ENCODE measurements at regions not wholly inside any gene's neighbourhood (a gene's known extent, or its start where the extent isn't known, plus 50 kb on each side); places are given as distances from the start of the nearest gene placed in this dataset.

DNA sequence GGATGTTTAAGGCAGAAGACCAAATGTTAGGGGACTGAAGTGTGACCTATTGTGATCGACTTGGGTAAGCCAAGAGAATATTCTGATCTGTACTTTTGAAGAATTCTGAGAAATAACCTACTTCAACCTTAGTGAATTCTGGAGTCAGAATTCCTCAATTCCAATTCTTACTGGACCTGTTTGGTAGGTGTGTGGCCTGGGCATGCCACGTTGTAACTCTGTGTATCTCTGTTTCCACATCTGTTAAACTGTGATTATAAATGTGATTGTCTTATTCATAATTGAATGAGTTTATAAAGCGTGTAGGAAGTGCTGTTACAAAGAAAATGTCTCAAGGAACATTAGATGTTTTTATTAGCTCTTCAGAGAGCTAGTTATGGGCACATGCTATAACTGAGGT lies 64.5 kb downstream of the TUSC1 start:
- intact Hi-C loops (cut with DNase I; ENCODE audit: low total_unique reads) (no loop called here), in situ Hi-C loops (cut with MboI; ENCODE audit: low sequenced_read_pairs in 4 of 4) (no loop called here)
- Histone ChIP-seq H3K9me3 (no peaks in the 10 kb centered on the region), H3K4me1 (no peaks in the 10 kb centered on the region), H3K4me3 (no peak overlapping the region), H3K36me3 (no peaks in the 10 kb centered on the region), H3K27ac (no peak overlapping the region), H3K27me3 (no peaks in the 10 kb centered on the region)
- ATAC-seq (no peak), DNase-seq (no peak)
- TF ChIP-seq, protein P1, sequence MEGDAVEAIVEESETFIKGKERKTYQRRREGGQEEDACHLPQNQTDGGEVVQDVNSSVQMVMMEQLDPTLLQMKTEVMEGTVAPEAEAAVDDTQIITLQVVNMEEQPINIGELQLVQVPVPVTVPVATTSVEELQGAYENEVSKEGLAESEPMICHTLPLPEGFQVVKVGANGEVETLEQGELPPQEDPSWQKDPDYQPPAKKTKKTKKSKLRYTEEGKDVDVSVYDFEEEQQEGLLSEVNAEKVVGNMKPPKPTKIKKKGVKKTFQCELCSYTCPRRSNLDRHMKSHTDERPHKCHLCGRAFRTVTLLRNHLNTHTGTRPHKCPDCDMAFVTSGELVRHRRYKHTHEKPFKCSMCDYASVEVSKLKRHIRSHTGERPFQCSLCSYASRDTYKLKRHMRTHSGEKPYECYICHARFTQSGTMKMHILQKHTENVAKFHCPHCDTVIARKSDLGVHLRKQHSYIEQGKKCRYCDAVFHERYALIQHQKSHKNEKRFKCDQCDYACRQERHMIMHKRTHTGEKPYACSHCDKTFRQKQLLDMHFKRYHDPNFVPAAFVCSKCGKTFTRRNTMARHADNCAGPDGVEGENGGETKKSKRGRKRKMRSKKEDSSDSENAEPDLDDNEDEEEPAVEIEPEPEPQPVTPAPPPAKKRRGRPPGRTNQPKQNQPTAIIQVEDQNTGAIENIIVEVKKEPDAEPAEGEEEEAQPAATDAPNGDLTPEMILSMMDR (IDR thresholded peaks at IDR 0.05 in 4 of 5, conservative IDR thresholded peaks at IDR 0.05 in 1 of 5): no peak
- no peak for TF ChIP-seq POLR2A (IDR thresholded peaks at IDR 0.05)

DNA sequence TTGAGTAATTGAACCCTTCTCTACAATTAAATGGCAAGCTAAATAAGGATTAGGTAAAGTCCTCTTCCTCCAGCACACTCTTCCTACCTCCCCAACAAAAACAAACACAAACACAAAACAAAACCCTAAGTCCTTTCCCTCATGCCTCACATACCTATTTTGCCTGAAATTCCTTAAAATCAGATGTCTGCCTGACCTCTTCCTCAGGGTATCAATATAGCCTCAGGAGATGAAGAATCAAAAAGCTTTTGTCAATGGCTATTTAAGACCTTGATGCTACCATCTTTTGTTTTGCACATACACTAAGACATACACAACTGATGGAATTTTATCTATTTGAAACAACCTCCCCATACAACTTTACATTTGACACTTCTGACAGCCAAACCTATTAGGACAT lies 75.1 kb downstream of the TUSC1 start:
- Histone ChIP-seq H3K4me1 (no peaks in the 10 kb centered on the region), H3K27ac (no peak overlapping the region), H3K27me3 (no peaks in the 10 kb centered on the region), H3K4me3 (no peak overlapping the region), H3K9me3 (no peaks in the 10 kb centered on the region), H3K36me3 (no peaks in the 10 kb centered on the region)
- intact Hi-C loops (cut with DNase I; ENCODE audit: low total_unique reads) (no loop called here), in situ Hi-C loops (cut with MboI; ENCODE audit: low sequenced_read_pairs in 4 of 4) (no loop called here)
- no peak for TF ChIP-seq POLR2A (IDR thresholded peaks at IDR 0.05)
- TF ChIP-seq, protein P1 (IDR thresholded peaks at IDR 0.05 in 4 of 5, conservative IDR thresholded peaks at IDR 0.05 in 1 of 5): no peak
- DNase-seq (no peak), ATAC-seq (no peak)

DNA sequence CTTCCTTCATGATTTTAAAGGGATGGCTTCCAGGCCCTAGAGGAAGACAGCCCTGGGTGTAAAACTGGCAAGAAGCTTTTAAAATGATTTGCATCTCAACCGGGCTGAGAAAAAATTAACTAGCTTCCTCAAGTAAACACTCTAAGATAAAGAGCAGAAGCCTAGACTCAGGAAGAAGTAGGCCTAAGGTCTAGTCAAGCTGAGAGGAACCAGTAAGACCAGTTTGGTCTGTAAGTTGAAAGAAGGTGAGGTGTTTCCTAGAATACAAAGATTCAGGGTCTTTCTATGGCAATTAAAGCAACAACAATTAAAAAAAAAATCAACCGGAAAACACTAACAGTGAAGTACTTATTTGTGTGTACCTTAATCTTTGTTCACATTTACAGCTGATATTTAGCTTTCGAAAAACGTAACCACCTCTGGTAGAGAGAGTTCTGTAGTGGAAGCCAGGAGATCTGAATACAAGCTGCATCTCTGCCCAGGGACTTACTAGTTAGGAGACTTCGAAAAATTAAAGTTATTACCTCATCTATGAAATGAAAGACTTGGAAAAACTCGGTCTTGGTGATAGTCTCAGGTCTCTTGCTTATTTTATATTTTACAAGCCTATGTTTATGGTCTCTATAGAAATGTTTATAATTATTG lies 75.7 kb downstream of the TUSC1 start:
- in situ Hi-C loops (cut with MboI; ENCODE audit: low sequenced_read_pairs in 4 of 4): no loop called here
- TF ChIP-seq POLR2A (IDR thresholded peaks at IDR 0.05): no peak
- TF ChIP-seq, protein P1 (IDR thresholded peaks at IDR 0.05 in 4 of 5, conservative IDR thresholded peaks at IDR 0.05 in 1 of 5): no peak
- no peaks in the 10 kb centered on the region for H3K9me3 ChIP-seq
- no peak overlapping the region for H3K27ac ChIP-seq
- no peak for ATAC-seq
- H3K27me3 ChIP-seq: no peaks in the 10 kb centered on the region
- DNase-seq: no peak
- intact Hi-C loops (cut with DNase I; ENCODE audit: low total_unique reads): no loop called here
- no peaks in the 10 kb centered on the region for H3K4me1 ChIP-seq
- H3K36me3 ChIP-seq: no peaks in the 10 kb centered on the region
- H3K4me3 ChIP-seq: no peak overlapping the region

DNA sequence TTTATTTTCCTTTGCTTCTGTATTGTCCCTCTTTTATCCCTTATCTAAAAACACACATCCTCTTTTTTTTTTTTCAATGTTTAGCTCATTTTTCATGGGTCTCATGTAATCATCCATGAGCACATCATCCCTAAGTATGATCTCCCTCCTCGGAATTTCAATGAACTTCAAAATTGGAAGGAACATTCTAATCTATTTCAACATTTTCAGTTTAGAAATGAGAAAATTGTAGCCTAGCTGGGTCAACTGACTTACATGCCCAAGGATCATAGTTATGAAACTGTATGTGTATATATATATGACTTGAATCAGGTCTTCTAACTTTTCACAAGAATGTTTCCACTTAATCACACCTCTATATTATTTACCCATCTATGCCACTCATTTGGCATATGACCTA lies 77.7 kb downstream of the TUSC1 start:
- Histone ChIP-seq H3K27me3 (no peaks in the 10 kb centered on the region), H3K9me3 (peaks cover 0 to 3% (median 0%) of the 10 kb centered on the region in 3 donors), H3K4me1 (no peaks in the 10 kb centered on the region), H3K36me3 (no peaks in the 10 kb centered on the region), H3K27ac (no peak overlapping the region), H3K4me3 (no peak overlapping the region)
- TF ChIP-seq POLR2A (IDR thresholded peaks at IDR 0.05): no peak
- TF ChIP-seq, protein P1 (IDR thresholded peaks at IDR 0.05 in 4 of 5, conservative IDR thresholded peaks at IDR 0.05 in 1 of 5): no peak
- in situ Hi-C loops (cut with MboI; ENCODE audit: low sequenced_read_pairs in 4 of 4): no loop called here
- intact Hi-C loops (cut with DNase I; ENCODE audit: low total_unique reads): no loop called here
- DNase-seq: no peak
- no peak for ATAC-seq

DNA sequence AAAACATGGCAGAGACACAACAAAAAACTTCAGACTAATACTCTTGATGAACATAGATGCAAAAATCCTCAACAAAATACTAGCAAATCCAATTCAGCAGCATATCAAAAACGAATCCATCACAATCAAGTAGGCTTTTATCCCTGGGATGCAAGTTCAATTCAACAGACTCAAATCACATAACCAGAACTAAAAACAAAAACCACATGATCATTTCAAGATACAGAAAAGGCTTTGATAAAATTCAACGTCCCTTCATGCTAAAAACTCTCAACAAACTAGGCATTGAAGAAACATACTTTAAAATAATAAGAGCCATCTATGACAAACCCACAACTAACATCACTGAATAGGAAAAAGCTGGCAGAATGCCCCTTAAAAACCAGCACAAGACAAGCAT lies 93.6 kb downstream of the TUSC1 start:
- Histone ChIP-seq H3K27ac (no peak overlapping the region), H3K4me3 (no peak overlapping the region), H3K4me1 (no peaks in the 10 kb centered on the region), H3K9me3 (no peaks in the 10 kb centered on the region), H3K27me3 (no peaks in the 10 kb centered on the region), H3K36me3 (no peaks in the 10 kb centered on the region)
- DNase-seq: no peak
- in situ Hi-C loops (cut with MboI; ENCODE audit: low sequenced_read_pairs in 4 of 4) (no loop called here), intact Hi-C loops (cut with DNase I; ENCODE audit: low total_unique reads) (no loop called here)
- ATAC-seq: no peak
- no peak for TF ChIP-seq POLR2A (IDR thresholded peaks at IDR 0.05)

All from gastrocnemius medialis (tissue), 4 donors.